GM21360 (cell line): ENCODE measurements at regions not wholly inside any gene's neighbourhood (a gene's known extent, or its start where the extent isn't known, plus 50 kb on each side); places are given as distances from the start of the nearest gene placed in this dataset.
"Not testable (repeated sequence)": the region's sequence is repeated elsewhere in the genome, so short reads cannot be mapped to it uniquely, and the experiment has no call there.

Source experiments
- ATAC-seq: cut with Tn5 transposase; IDR thresholded peaks from one replicate; pipeline ENCODE4 v1.9.1; 2021; ENCODE audit warnings: mild to moderate bottlenecking, moderate library complexity; ENCODE audit not compliant: unreplicated experiment

DNA sequence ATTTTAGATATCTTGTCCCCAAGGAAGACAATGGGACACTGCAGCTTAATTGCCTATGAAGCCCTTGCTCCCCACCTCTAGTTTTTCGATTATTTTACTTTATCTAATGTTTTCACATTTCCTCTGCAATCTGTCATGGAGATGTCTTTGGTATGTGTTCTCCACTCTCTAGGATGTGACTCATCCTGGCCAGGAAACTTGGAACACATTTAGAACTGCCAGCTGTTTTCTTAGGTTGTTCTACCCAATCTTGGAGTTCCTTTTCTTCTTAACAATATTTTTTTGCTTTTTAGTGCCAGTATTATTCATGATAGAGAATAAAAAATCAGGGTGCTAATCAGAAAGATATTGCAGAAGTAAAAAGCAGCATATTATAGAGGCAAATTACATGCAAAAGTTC is 101.7 kb upstream of the CLEC14A start:
- ATAC-seq = no peak

DNA sequence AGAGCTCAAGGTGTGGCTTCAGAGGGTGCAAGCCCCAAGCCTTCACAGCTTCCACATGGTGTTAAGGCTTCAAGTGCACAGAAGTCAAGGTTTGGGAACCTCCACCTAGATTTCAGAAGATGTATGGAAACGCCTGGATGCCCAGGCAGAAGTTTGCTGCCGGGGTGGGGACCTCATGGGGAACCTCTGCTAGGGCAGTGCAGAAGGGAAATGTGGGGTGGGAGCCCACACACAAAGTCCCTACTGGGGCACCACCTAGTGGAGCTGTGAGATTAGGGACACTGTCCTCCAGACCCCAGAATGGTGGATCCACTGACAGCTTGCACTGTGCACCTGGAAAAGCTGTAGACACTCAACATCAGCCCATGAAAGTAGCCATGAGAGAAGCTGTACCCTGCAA is 99.6 kb upstream of the CLEC14A start:
- ATAC-seq = not testable (repeated sequence)

DNA sequence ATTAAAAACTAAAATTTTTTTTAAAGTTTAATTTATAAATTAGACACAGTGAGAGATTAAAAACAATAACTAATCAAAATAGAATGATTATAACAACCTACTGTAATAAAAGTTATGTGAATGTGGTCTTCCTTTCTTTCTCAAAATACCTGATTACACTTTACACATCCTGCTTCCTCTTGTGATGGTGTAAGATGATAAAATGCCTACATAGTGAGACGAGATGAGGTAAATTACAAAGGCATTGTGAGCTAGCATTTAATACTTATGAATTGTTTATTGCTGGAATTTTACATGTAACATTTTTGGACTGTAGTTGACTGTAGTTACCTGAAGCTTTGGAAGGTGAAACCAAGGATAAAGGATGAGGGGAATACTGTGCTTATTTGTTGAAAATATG is 94.2 kb upstream of the CLEC14A start:
- no peak for ATAC-seq

DNA sequence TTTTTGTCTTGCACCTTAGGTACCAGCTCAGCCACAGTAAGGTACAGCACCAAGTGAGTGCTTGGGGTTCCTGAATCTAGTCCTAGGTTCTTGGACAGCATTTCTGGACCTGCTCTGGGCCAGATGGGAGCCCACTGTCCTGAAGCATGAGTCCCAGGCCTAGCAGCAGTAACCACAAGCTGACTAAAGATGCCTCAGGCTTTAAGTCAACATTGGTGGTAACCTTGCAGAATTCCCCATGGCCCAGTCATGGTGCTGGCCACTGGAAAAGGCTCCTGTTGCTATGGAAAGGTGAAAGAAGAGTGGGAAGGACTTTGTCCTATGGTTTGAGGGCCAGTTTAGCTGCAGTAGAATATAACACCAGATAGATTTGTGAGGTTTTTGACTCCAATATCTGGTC is 86.9 kb upstream of the CLEC14A start:
- no peak for ATAC-seq

DNA sequence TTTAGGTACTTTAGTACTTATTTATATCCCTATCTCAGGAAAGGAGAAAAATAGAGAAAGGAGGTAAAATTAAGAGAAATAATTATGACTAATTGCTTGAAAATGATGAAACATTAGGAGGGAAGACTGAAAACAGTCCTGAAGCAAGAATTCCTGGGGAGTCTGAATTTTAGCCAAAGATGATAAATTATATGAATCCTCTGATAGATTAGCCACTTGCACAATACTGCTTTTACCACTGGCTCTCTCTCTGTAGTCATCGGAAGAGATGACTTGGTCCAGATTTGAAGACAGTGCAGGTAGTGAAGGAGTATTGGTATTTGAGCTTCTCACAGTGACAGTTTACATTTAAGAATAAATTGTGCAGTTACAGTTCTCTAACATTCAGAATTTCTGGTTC is 83.8 kb upstream of the CLEC14A start:
- ATAC-seq = no peak

DNA sequence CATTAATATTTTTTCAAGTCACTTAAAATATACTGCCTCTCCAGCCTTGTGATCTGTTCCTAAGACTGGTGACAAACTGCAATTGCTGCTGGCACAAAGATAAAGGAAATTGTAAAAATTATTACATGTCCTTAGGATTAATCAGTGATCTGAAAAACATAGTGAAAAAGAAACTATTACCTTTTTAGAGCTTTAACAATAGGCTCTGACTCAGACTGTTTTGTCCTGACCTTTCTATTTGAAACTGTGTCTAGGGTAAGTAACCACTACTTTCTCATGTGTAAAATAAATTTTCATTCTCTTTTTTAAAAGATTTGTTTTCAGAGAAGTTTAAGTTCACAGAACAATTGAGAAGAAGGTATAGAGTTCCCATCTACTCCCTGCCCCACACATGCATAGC is 80.4 kb upstream of the CLEC14A start:
- no peak for ATAC-seq

DNA sequence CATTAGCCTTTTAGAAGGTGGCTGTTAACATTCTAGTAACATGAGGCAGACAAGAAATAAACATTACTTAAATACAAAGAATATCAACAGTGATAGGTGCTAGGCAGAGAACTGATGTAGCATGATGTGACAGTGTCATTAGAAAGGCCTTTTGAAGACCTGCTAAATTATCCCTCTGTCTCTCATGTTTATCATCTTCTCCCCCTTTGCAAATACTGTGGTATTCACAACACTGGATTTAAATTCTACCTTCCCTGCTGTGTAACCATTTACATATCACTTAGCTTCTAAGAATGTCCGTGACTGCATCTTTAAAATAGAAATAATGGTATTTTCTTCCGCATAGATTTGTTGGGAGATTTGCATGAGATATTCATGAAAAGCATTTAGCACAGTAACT is 74.4 kb upstream of the CLEC14A start:
- ATAC-seq = no peak

DNA sequence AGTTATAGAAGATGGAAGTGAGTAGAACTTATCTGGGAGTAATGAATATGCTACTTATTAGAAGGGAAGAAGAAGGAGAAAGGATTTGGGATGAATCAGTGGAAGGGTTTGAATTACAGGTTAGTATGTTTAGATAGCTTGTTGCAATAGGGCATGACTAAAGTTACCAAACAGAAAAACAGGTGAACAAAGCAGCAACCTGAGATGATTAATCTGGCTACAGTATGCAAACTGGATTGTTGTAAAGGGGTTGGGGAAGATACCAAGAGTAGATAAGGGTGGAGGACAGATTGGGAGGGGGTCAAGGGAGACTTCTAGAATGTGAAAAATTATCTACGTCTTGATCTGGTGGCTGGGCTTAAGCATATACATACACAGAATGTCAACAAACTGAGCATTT is 73.4 kb upstream of the CLEC14A start:
- ATAC-seq = no peak

DNA sequence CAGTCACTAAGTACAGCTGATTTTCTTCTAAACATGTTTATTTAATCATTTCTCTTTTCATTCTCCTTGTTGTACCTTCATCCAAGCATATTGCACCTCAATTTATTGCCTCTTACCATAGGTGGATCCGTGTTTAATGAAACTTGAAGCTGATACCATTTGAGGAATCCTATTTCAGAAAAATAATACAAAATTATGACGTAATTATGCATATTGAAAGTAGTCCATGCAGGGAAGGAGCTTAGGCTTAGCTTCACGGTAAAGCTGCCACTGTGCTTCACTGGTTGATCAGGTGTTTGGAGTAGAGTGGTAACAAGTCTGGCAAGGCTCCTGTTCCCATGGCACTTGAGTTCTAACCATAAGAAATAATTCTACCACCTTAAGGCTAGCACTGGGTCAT is 61.0 kb upstream of the CLEC14A start:
- no peak for ATAC-seq

DNA sequence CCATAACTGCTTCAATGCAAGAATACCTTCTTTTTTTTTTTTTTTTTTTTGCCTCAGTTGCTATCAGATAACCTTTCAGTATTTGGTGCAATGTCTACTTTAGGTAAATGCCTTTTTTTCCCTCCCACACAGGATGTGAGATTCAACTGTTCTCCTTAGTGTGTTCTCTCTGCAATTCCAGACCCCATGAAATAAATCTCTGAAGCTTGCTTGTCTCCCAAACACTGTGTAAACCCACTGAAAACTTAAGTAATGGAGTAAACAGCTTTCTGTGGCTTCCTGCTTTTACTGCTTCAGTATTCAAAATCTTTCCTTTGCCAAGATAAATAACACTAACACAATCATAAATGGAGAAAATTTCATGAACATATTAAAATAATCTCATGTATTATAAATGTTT is 55.8 kb upstream of the CLEC14A start:
- ATAC-seq = no peak

DNA sequence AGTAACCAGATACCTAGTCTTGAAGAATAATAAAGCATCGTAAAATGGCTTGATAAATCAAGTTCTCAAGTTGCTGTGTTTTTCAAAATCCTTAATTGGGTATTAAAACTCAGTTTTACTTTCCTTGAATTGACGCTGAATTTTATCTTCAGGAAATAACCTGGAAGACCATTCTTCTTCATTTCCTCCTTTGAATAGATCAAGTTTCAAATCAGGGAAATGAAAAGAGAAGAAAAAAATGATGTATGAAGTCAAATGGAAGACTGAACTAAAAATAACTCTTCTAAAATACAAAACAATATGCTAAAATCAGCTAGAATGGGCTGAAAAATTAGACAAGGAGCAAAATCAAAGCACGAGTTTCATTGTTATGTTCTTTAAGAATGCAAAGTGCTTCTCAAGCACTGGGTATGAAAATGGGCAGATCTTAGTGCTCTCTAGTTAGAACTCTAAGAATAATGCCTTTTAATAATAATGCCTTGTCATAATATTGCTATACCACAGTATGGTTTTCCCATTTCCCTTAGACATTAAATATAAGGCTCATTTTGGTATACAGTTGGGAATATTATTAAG is 54.6 kb upstream of the CLEC14A start:
- no peak for ATAC-seq

DNA sequence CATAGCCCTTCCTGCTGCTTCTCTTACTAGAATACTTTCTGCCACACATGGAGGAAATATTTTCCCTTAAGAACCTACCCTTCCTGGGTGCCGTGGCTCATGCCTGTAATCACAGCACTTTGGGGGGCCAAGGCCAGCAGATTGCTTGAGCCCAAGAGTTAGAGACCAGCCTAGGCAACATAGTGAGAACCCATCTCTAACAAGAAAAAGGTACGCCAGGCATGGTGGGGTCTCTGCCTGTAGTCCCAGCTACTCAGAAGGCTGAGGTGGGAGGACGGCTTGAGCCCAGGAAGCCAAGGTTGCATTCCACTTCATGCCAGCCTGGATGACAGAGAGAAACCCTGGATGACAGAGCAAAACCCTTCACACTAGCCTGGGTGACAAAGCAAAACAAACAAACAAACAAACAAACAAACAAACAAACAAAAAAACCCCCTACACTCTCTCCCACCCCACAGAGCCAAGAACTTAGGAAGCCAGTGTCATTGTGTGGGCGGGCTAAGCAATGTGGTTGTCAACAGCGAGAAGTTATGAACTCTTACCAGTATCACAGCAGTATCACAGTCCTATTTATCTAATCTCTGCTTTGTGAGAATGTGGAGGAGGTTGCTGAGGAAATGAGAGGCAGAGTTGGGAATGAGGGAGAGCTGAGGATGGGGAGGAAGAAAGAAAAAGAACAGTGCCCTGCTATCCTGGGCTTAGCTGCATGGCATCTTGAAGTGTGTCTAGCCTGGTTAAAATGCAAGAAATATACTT is 53.8 kb upstream of the CLEC14A start:
- no peak for ATAC-seq
